ENCODE measurements at regions not wholly inside any gene's neighbourhood (a gene's known extent, or its start where the extent isn't known, plus 50 kb on each side); places are given as distances from the start of the nearest gene placed in this dataset.
"Not testable (repeated sequence)": the region's sequence is repeated elsewhere in the genome, so short reads cannot be mapped to it uniquely, and the experiment has no call there.

- Histone ChIP-seq H3K27ac (no peak overlapping the region), H3K27me3 (no peaks in the 10 kb centered on the region), H3K4me1 (no peaks in the 10 kb centered on the region), H3K9me3 (no peaks in the 10 kb centered on the region), H3K36me3 (no peaks in the 10 kb centered on the region), H3K4me3 (no peak overlapping the region)
- TF ChIP-seq POLR2A (IDR thresholded peaks at IDR 0.05) (no peak), CTCF (IDR thresholded peaks at IDR 0.05) (no peak), POLR2AphosphoS5 (IDR thresholded peaks at IDR 0.05; ENCODE audit: insufficient read depth in 1 of 2, low read depth in 1 of 2) (no peak)
- no peak for DNase-seq (ENCODE audit: extremely low spot score in 2 of 2)
- intact Hi-C loops (cut with DNase I), result no loop called here
Measured at GRCh38 chr5:108546939-108547338, 165.0 kb upstream of the FBXL17 start.

GRCh38 chr5:108545301-108545700 is 163.4 kb upstream of the FBXL17 start:
- intact Hi-C loops (cut with DNase I), result no loop called here

GRCh38 chr5:108543486-108543885 is 161.6 kb upstream of the FBXL17 start:
- no peak overlapping the region for H3K27ac ChIP-seq
- DNase-seq (ENCODE audit: extremely low spot score in 2 of 2), result no peak
- no peaks in the 10 kb centered on the region for H3K9me3 ChIP-seq
- intact Hi-C loops (cut with DNase I), result no loop called here
- H3K4me1 ChIP-seq, result no peaks in the 10 kb centered on the region
- no peaks in the 10 kb centered on the region for H3K27me3 ChIP-seq
- TF ChIP-seq CTCF (IDR thresholded peaks at IDR 0.05) (no peak), POLR2AphosphoS5 (IDR thresholded peaks at IDR 0.05; ENCODE audit: insufficient read depth in 1 of 2, low read depth in 1 of 2) (no peak), POLR2A (IDR thresholded peaks at IDR 0.05) (no peak)
- no peak overlapping the region for H3K4me3 ChIP-seq
- H3K36me3 ChIP-seq, result no peaks in the 10 kb centered on the region

More at GRCh38 chr5:108545301-108545700, 163.4 kb upstream of the FBXL17 start:
- Histone ChIP-seq H3K36me3 (no peaks in the 10 kb centered on the region), H3K4me1 (no peaks in the 10 kb centered on the region), H3K9me3 (no peaks in the 10 kb centered on the region), H3K4me3 (no peak overlapping the region), H3K27me3 (no peaks in the 10 kb centered on the region), H3K27ac (no peak overlapping the region)
- DNase-seq (ENCODE audit: extremely low spot score in 2 of 2), result no peak
- TF ChIP-seq POLR2A (IDR thresholded peaks at IDR 0.05), result no peak
- TF ChIP-seq CTCF (IDR thresholded peaks at IDR 0.05), result no peak
- TF ChIP-seq POLR2AphosphoS5 (IDR thresholded peaks at IDR 0.05; ENCODE audit: insufficient read depth in 1 of 2, low read depth in 1 of 2), result no peak

- Histone ChIP-seq H3K9me3 (no peaks in the 10 kb centered on the region), H3K27ac (no peak overlapping the region), H3K27me3 (no peaks in the 10 kb centered on the region), H3K36me3 (no peaks in the 10 kb centered on the region), H3K4me1 (no peaks in the 10 kb centered on the region), H3K4me3 (no peak overlapping the region)
- TF ChIP-seq CTCF (IDR thresholded peaks at IDR 0.05) (no peak), POLR2AphosphoS5 (IDR thresholded peaks at IDR 0.05; ENCODE audit: insufficient read depth in 1 of 2, low read depth in 1 of 2) (no peak), POLR2A (IDR thresholded peaks at IDR 0.05) (no peak)
- no peak for DNase-seq (ENCODE audit: extremely low spot score in 2 of 2)
- intact Hi-C loops (cut with DNase I), result no loop called here
Measured at GRCh38 chr5:108541836-108542235, 159.9 kb upstream of the FBXL17 start.

- no peak overlapping the region for H3K4me3 ChIP-seq
- intact Hi-C loops (cut with DNase I), result no loop called here
- no peaks in the 10 kb centered on the region for H3K36me3 ChIP-seq
- no peaks in the 10 kb centered on the region for H3K9me3 ChIP-seq
- TF ChIP-seq POLR2A (IDR thresholded peaks at IDR 0.05), result no peak
- no peak for TF ChIP-seq POLR2AphosphoS5 (IDR thresholded peaks at IDR 0.05; ENCODE audit: insufficient read depth in 1 of 2, low read depth in 1 of 2)
- TF ChIP-seq CTCF (IDR thresholded peaks at IDR 0.05), result no peak
- no peak overlapping the region for H3K27ac ChIP-seq
- no peaks in the 10 kb centered on the region for H3K27me3 ChIP-seq
- no peak for DNase-seq (ENCODE audit: extremely low spot score in 2 of 2)
- no peaks in the 10 kb centered on the region for H3K4me1 ChIP-seq
Measured at GRCh38 chr5:108536321-108536720, 154.4 kb upstream of the FBXL17 start.

- H3K9me3 ChIP-seq; intact Hi-C loops (cut with DNase I); H3K27ac ChIP-seq; DNase-seq (ENCODE audit: extremely low spot score in 2 of 2); H3K4me3 ChIP-seq; H3K36me3 ChIP-seq; H3K27me3 ChIP-seq; H3K4me1 ChIP-seq: not testable (repeated sequence)
Measured at GRCh38 chr5:108532129-108532445, 150.2 kb upstream of the FBXL17 start.

All from vagina (tissue), 2 donors.